Spinal cord (tissue), 9 donors: ENCODE measurements at regions not wholly inside any gene's neighbourhood (a gene's known extent, or its start where the extent isn't known, plus 50 kb on each side); places are given as distances from the start of the nearest gene placed in this dataset.

Experiments used
- DNase-seq, 6 donors: peaks; one replicate each; pipeline versions ENCODE4 v3.0.0 to v3.0.0-alpha.2; 2013 to 2015; ENCODE audit warnings: low spot score in 6 of 6, low read depth in 4 of 6
- H3K27ac ChIP-seq: one replicate; pipeline ENCODE4 v1.5.1; 2013; ENCODE audit warnings: low read depth, low read length, control low read depth
- H3K27me3 ChIP-seq: one replicate; pipeline ENCODE4 v1.6.1; 2013; ENCODE audit warnings: low read length; ENCODE audit not compliant: control insufficient read depth, insufficient read depth
- H3K36me3 ChIP-seq: one replicate; pipeline ENCODE4 v1.6.1; 2013; ENCODE audit warnings: low read length; ENCODE audit not compliant: control insufficient read depth, insufficient read depth
- H3K4me1 ChIP-seq: one replicate; pipeline ENCODE4 v1.6.1; 2013; ENCODE audit warnings: low read length; ENCODE audit not compliant: control insufficient read depth, insufficient read depth
- H3K4me3 ChIP-seq: one replicate; pipeline ENCODE4 v1.5.1; 2013; ENCODE audit warnings: low read depth, low read length, control low read depth
- H3K9me3 ChIP-seq: one replicate; pipeline ENCODE4 v1.6.1; 2013; ENCODE audit warnings: low read length; ENCODE audit not compliant: control insufficient read depth, insufficient read depth
- WGBS: methylation state at CpG from one replicate; pipeline ENCODE4 v1.1.5; 2013; ENCODE audit warnings: missing lambda C conversion rate; ENCODE audit not compliant: insufficient coverage; 5-methylcytosine and 5-hydroxymethylcytosine counted together
- donor health status: healthy.

- Histone ChIP-seq H3K27me3 (no peaks in the 10 kb centered on the region), H3K4me1 (no peaks in the 10 kb centered on the region), H3K27ac (no peak overlapping the region), H3K9me3 (no peaks in the 10 kb centered on the region), H3K4me3 (no peak overlapping the region), H3K36me3 (no peaks in the 10 kb centered on the region)
- WGBS = no CpG with 5 or more reads among the region's 1 CpG
- DNase-seq = no peak
Observed at GRCh38 chr5:51977014-51977413, 593.8 kb downstream of the ISL1 start.

GRCh38 chr5:51983161-51983560 is 599.9 kb downstream of the ISL1 start:
- no peaks in the 10 kb centered on the region for H3K4me1 ChIP-seq
- no peak for DNase-seq
- H3K36me3 ChIP-seq = no peaks in the 10 kb centered on the region
- no peak overlapping the region for H3K4me3 ChIP-seq
- no peaks in the 10 kb centered on the region for H3K27me3 ChIP-seq
- H3K27ac ChIP-seq = no peak overlapping the region
- no peaks in the 10 kb centered on the region for H3K9me3 ChIP-seq

GRCh38 chr5:51986733-51987132 is 603.5 kb downstream of the ISL1 start:
- Histone ChIP-seq H3K4me3 (no peak overlapping the region), H3K9me3 (no peaks in the 10 kb centered on the region), H3K27ac (no peak overlapping the region), H3K27me3 (no peaks in the 10 kb centered on the region), H3K36me3 (no peaks in the 10 kb centered on the region), H3K4me1 (no peaks in the 10 kb centered on the region)
- DNase-seq = no peak
- WGBS = 70% methylated on average over 2 of the region's 3 CpGs

GRCh38 chr5:51987239-51987638 is 604.0 kb downstream of the ISL1 start:
- H3K4me3 ChIP-seq = no peak overlapping the region
- H3K9me3 ChIP-seq = no peaks in the 10 kb centered on the region
- DNase-seq = no peak
- H3K36me3 ChIP-seq = no peaks in the 10 kb centered on the region
- H3K27ac ChIP-seq = no peak overlapping the region
- H3K27me3 ChIP-seq = no peaks in the 10 kb centered on the region
- no peaks in the 10 kb centered on the region for H3K4me1 ChIP-seq

- no peak for DNase-seq
- Histone ChIP-seq H3K27ac (no peak overlapping the region), H3K9me3 (no peaks in the 10 kb centered on the region), H3K4me1 (no peaks in the 10 kb centered on the region), H3K4me3 (no peak overlapping the region), H3K27me3 (no peaks in the 10 kb centered on the region), H3K36me3 (no peaks in the 10 kb centered on the region)
- 67% methylated on average over 1 of the region's 2 CpGs for WGBS
Observed at GRCh38 chr5:51987669-51988209, 604.5 kb downstream of the ISL1 start.

GRCh38 chr5:51988634-51989033 is 605.4 kb downstream of the ISL1 start:
- no peaks in the 10 kb centered on the region for H3K4me1 ChIP-seq
- no peaks in the 10 kb centered on the region for H3K9me3 ChIP-seq
- H3K27me3 ChIP-seq = no peaks in the 10 kb centered on the region
- WGBS = 35% methylated on average over 6 of the region's 6 CpGs
- DNase-seq = no peak
- no peaks in the 10 kb centered on the region for H3K36me3 ChIP-seq
- H3K4me3 ChIP-seq = no peak overlapping the region
- H3K27ac ChIP-seq = no peak overlapping the region

GRCh38 chr5:51990241-51990640 is 607.0 kb downstream of the ISL1 start:
- H3K9me3 ChIP-seq = no peaks in the 10 kb centered on the region
- WGBS = no CpG with 5 or more reads among the region's 2 CpGs
- no peaks in the 10 kb centered on the region for H3K27me3 ChIP-seq
- no peak overlapping the region for H3K27ac ChIP-seq
- no peaks in the 10 kb centered on the region for H3K36me3 ChIP-seq
- H3K4me1 ChIP-seq = no peaks in the 10 kb centered on the region
- no peak overlapping the region for H3K4me3 ChIP-seq
- DNase-seq = no peak

GRCh38 chr5:51990661-51991180 is 607.5 kb downstream of the ISL1 start:
- Histone ChIP-seq H3K9me3 (no peaks in the 10 kb centered on the region), H3K4me3 (no peak overlapping the region), H3K27ac (no peak overlapping the region), H3K27me3 (no peaks in the 10 kb centered on the region), H3K36me3 (no peaks in the 10 kb centered on the region), H3K4me1 (no peaks in the 10 kb centered on the region)
- DNase-seq = no peak
- WGBS = no CpG with 5 or more reads among the region's 1 CpG

- no peak overlapping the region for H3K27ac ChIP-seq
- H3K27me3 ChIP-seq = no peaks in the 10 kb centered on the region
- WGBS = no CpG with 5 or more reads among the region's 3 CpGs
- no peaks in the 10 kb centered on the region for H3K4me1 ChIP-seq
- no peaks in the 10 kb centered on the region for H3K36me3 ChIP-seq
- H3K9me3 ChIP-seq = no peaks in the 10 kb centered on the region
- DNase-seq = no peak
- no peak overlapping the region for H3K4me3 ChIP-seq
Observed at GRCh38 chr5:51991940-51992339, 608.7 kb downstream of the ISL1 start.

GRCh38 chr5:51995773-51996306 is 612.6 kb downstream of the ISL1 start:
- H3K36me3 ChIP-seq = no peaks in the 10 kb centered on the region
- no peaks in the 10 kb centered on the region for H3K9me3 ChIP-seq
- no peaks in the 10 kb centered on the region for H3K4me1 ChIP-seq
- no peak overlapping the region for H3K4me3 ChIP-seq
- 93% methylated on average over 5 of the region's 5 CpGs for WGBS
- H3K27ac ChIP-seq = no peak overlapping the region
- DNase-seq = no peak
- peaks cover 3% of the 10 kb centered on the region for H3K27me3 ChIP-seq
